ENCODE measurements at regions not wholly inside any gene's neighbourhood (a gene's known extent, or its start where the extent isn't known, plus 50 kb on each side); places are given as distances from the start of the nearest gene placed in this dataset.
"Not testable (repeated sequence)": the region's sequence is repeated elsewhere in the genome, so short reads cannot be mapped to it uniquely, and the experiment has no call there.

- no peak for DNase-seq
These were observed 286.5 kb downstream of the NSUN3 start for GRCh38 chr3:94349310-94349878.

GRCh38 chr3:94356581-94356980 lies 293.7 kb downstream of the NSUN3 start:
- no peak for DNase-seq

- no peak for DNase-seq
These were observed 297.1 kb downstream of the NSUN3 start for GRCh38 chr3:94359996-94360395.

- no peak for DNase-seq
These were observed 298.1 kb downstream of the NSUN3 start for GRCh38 chr3:94360987-94361386.

GRCh38 chr3:94362393-94362792 lies 299.5 kb downstream of the NSUN3 start:
- no peak for DNase-seq

- no peak for DNase-seq
These were observed 302.1 kb downstream of the NSUN3 start for GRCh38 chr3:94365006-94365405.

- no peak for DNase-seq
These were observed 309.2 kb downstream of the NSUN3 start for GRCh38 chr3:94372026-94372425.

- no peak for DNase-seq
These were observed 310.6 kb downstream of the NSUN3 start for GRCh38 chr3:94373456-94373855.

GRCh38 chr3:94374439-94375161 lies 311.7 kb downstream of the NSUN3 start:
- DNase-seq, result no peak

GRCh38 chr3:94377123-94377696 lies 314.3 kb downstream of the NSUN3 start:
- not testable (repeated sequence) for DNase-seq

GRCh38 chr3:94377863-94378262 lies 315.0 kb downstream of the NSUN3 start:
- not testable (repeated sequence) for DNase-seq

GRCh38 chr3:94378322-94378721 lies 315.5 kb downstream of the NSUN3 start:
- DNase-seq, result no peak

GRCh38 chr3:94379264-94379663 lies 316.4 kb downstream of the NSUN3 start:
- no peak for DNase-seq

GRCh38 chr3:94394885-94395284 lies 332.0 kb downstream of the NSUN3 start:
- no peak for DNase-seq

- no peak for DNase-seq
These were observed 333.0 kb downstream of the NSUN3 start for GRCh38 chr3:94395851-94396250.

GRCh38 chr3:94398036-94398435 lies 335.2 kb downstream of the NSUN3 start:
- DNase-seq, result no peak

GRCh38 chr3:94401466-94401865 lies 338.6 kb downstream of the NSUN3 start:
- no peak for DNase-seq

- no peak for DNase-seq
These were observed 339.3 kb downstream of the NSUN3 start for GRCh38 chr3:94402126-94402525.

GRCh38 chr3:94405258-94406035 lies 342.6 kb downstream of the NSUN3 start:
- no peak for DNase-seq

GRCh38 chr3:94406595-94406994 lies 343.7 kb downstream of the NSUN3 start:
- DNase-seq, result no peak

- not testable (repeated sequence) for DNase-seq
These were observed 350.1 kb downstream of the NSUN3 start for GRCh38 chr3:94412936-94413335.

- no peak for DNase-seq
These were observed 350.7 kb downstream of the NSUN3 start for GRCh38 chr3:94413336-94414108.

GRCh38 chr3:94414418-94414817 lies 351.6 kb downstream of the NSUN3 start:
- no peak for DNase-seq

All from activated CD4-positive, alpha-beta T cell treated with anti-CD3 and anti-CD28 coated beads, Interleukin-2, amount 50 U/mL, for 1 hour (primary cell).